Left kidney (tissue), 1 donor: ENCODE measurements at regions not wholly inside any gene's neighbourhood (a gene's known extent, or its start where the extent isn't known, plus 50 kb on each side); places are given as distances from the start of the nearest gene placed in this dataset.
"Not testable (repeated sequence)": the region's sequence is repeated elsewhere in the genome, so short reads cannot be mapped to it uniquely, and the experiment has no call there.

ENCODE experiments used
- DNase-seq: peaks from one replicate; pipeline ENCODE4 v3.0.0-alpha.2; 2013

- DNase-seq: not testable (repeated sequence)
These were observed 112.9 kb downstream of the PCSK1 start for GRCh38 chr5:96319981-96320739.

DNA sequence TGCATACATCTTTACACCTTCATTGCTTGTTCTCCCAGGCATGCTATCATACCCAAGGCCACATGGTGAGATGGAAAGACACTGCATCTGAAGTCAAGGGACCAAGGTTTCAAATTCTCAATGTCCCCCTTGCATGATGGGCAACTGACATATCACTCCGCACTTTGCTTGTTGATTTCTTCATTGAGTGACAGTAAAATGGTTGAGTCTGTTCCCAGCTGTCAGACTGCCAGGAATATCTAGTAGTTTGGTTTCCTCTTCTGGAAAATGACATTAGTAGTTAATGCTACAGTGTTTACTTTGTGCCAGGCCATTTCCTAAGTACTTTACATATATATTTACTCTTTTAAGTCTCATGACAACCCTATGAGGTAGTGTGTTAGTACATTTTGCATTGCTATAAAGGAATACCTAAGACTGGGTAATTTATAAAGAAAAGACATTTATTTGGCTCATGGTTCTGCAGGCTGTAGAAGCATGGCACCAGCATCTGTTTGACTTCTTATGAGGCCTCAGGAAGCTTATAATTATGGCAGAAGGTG, 114.4 kb downstream of the PCSK1 start:
- DNase-seq: no peak

- no peak for DNase-seq
These were observed 115.1 kb downstream of the PCSK1 start for GRCh38 chr5:96317945-96318344.

GRCh38 chr5:96316487-96316886, 116.6 kb downstream of the PCSK1 start:
- no peak for DNase-seq

DNA sequence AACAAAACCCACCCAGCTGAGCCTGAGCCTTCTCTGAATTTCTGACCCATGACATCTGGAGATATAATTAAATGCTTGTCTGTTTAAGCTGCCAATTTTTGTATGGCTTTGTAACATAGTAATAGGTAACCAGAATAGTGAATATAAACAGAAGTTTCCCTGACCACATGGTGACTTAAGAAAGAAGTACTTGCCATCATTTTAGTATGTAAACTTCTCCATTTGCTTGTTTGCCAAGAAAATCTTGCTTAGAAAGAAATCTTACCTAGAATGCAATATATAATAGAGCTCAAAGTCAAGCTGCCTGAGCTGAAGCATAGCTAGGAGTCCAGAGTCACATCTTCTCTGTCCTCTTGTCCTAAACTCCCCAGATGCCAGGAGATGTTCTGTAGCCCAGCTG, 117.0 kb downstream of the PCSK1 start:
- DNase-seq: no peak

GRCh38 chr5:96315431-96315830, 117.6 kb downstream of the PCSK1 start:
- DNase-seq: no peak

DNA sequence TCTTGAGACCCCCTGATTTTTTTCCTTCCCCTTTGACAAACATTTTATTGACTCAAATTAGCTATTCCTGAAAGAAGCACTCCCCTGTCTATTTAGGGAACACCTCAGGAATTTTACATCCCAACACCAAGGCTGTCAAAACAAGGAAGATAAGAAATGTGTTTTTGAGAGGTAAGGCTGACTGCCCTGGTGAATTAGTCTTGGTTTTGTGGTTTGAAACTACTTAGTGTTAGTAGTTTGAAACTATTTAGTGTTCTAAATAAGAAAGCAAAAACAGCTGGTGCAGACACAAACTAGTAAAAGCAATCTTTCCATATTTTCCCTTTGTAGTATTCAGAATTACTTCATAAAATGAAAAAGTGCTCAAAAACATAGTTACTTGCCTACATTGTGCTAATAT, 120.7 kb downstream of the PCSK1 start:
- no peak for DNase-seq

GRCh38 chr5:96307047-96307446, 126.0 kb downstream of the PCSK1 start:
- not testable (repeated sequence) for DNase-seq

DNA sequence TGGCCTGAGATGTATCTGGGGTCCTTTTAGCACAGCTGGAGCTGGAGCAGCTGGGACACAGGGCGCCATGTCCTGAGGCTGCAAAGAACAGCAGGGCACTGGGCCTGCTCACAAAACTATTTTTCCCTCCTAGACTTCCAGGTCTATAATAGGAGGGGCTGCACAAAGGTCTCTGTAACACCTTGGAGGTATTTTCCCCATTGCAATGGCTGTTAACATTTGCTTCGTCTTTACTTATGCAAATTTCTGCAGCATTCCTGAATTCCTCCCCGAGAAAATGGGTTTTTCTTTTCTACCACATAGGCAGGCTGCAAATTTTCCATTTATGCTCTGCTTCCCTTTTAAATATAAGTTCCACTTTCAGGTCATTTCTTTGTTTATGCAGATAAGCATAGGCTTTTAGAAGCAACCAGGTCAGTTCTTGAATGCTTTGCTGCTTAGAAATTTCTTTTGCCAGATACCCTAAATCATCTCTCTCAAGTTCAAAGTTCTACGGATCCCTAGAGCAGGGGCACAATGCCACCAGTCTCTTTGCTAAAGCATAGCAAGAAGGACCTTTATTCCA, 130.8 kb downstream of the PCSK1 start:
- no peak for DNase-seq

- DNase-seq: no peak
These were observed 132.1 kb downstream of the PCSK1 start for GRCh38 chr5:96300976-96301375.

- DNase-seq: no peak
These were observed 135.2 kb downstream of the PCSK1 start for GRCh38 chr5:96297867-96298266.

DNA sequence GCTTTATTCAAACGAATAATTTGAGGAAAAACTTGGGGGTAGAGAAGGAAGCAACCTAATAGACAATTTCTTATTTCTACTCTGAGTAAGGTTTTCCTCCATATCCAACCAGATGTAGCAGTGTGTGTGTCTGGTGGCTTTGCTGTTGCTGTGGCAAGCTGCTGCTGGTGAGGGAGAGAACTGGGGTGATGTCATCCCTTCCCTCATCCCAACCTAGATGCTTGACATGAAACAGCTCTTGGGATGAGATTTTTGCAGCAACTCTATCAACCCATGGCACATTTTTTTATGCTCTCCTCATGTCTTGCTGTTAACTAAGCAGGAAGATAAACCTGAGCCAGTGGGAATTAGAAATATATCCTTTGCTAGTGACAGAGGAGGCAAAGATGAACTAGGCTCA, 135.8 kb downstream of the PCSK1 start:
- no peak for DNase-seq

DNA sequence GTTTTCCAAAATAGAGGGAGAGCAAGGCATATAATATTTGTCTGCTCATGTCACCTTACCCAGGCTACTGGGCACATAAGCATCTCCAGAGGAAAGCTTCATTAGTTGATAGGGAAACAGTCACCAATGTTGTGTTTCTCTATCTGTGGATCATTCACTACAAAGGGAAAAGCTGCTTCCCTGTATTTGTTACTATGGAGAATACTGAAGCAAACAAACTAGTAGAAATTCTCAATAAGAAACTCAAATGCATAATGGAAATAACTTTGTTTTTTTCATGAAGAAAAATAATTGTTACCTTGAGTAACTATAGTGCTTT, 138.2 kb downstream of the PCSK1 start:
- no peak for DNase-seq

- no peak for DNase-seq
These were observed 138.8 kb downstream of the PCSK1 start for GRCh38 chr5:96293966-96294883.

DNA sequence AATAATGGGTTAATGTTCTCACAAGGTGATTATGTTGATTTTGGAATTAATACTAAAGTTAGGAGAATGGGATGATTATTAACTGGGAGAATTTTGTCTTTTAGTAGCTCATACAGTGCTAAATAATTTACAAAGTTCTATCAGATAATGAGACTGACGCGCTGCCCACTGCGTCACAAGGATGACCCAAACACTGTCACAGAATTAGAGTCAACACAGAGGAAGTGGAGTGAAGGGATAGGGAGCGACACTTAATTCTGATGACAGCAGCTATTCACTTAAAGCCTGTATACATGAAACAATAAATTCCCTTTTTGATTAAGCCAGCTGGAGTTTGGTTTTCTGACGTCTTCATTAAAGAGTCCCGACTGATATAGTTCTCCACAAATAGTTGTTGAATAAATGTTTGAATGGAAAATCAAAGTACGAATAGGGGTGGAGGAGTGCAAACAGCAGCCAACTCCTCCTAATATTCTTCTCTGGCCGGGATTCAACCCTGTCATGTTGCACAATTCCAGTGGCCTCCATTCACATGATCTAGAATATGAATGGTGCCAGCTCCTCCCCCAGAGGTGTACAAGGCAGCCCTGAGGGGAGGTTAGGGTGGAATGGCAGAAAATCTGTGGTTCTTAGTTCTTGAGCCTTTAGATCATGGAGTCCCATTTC, 140.3 kb downstream of the PCSK1 start:
- no peak for DNase-seq

GRCh38 chr5:96289287-96289686, 143.8 kb downstream of the PCSK1 start:
- not testable (repeated sequence) for DNase-seq

DNA sequence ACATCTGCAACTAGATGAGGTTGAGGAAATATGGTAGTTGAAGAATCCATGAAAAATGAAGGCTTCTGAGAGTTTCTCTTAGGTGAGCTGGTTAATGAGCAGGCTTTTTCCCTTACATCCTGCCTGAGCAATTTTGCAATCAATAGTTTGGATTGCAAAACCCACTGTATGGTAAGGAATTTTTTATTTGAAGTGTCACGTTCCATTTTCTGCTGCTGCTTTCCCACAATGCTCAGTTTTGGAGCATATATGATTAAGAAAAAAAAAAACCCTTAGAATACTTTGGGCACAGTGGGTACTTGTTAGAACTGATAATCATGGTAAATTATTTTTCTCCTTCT, 144.2 kb downstream of the PCSK1 start:
- no peak for DNase-seq

GRCh38 chr5:96288166-96288844, 144.7 kb downstream of the PCSK1 start:
- no peak for DNase-seq

DNA sequence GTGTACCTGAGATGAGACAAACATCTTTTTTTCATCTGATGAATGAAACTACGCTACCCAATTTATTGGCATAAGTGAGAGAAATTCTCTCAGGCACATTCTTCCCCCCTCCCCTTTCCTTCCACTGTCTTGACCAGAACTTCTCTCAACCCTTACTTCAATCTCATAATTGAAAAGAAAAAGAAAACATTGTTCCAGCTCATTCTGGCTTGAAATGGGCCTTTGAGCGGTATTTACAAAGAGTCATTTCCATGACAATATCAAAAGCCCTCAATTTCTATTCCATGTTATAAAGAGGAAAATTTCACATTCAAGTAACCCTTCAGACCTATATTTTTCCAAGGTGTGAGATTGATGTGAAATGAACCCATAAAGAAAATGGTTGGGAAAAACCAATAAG, 145.9 kb downstream of the PCSK1 start:
- DNase-seq: no peak

DNA sequence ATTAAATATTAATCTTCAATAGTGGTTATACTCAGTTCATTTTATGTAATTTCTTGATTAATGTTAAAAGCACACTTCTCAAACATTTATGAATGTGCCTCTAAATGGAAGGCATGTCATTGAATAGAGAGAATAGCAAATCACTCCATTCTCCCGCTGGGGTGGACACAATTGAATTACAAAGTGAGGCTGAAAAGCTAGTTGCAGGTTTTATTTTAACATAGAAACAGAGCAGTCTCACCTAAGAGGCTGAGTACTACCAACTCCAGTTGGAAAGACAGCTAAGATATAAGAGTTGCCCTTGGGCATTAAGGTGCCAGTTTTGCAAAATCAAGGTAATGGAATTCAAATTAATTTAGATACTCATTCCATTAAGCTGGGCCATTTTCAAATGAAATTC, 147.2 kb downstream of the PCSK1 start:
- DNase-seq: no peak

- DNase-seq: no peak
These were observed 148.2 kb downstream of the PCSK1 start for GRCh38 chr5:96284727-96285389.
